GM20000 (cell line): ENCODE measurements at regions not wholly inside any gene's neighbourhood (a gene's known extent, or its start where the extent isn't known, plus 50 kb on each side); places are given as distances from the start of the nearest gene placed in this dataset.
A peak's percentile ranks its signal among the peaks of the same experiment; 100 is the strongest.

Experiments used
- DNase-seq: peaks from one replicate; pipeline ENCODE4 v3.0.0; 2012; ENCODE audit warnings: low spot score
- TF ChIP-seq, protein P1 (sequence below): IDR thresholded peaks from 2 replicates; pipeline ENCODE4 v1.5.1; 2012; ENCODE audit warnings: mild to moderate bottlenecking, control low read depth; ENCODE audit errors: extremely low read depth, missing control alignments

DNA sequence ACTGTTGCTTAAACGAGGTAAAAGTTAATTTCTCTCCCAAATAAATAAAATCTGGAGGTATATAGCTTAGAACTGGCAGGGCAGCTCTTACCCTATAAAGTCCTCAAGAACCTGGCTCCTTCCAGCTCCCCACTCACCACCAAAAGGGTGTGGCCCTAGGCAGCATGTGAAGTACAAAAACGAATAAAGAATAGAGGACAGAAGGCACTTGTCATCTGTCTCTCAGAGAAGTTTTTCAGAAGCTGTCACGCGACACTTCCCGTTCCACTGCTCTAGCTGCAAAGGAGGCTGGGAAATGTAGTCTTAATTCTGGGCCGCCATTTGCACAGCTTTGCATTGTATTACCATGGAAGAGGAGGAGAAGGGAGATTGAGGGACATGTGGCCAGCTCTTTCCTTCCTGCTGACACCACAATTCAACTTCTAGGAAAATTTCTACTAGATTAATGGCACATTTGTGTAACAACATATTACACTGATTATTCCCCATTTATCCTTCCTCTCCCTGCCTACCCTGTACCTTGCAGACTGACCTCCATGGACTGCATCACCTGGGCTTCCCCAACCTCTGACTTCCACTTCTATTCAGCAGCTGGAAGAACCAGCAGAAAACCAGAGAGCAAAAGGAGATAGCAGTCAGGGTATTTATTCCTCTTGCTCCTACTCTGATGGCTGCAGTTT is 62.2 kb downstream of the CCDC71L start:
- TF ChIP-seq, protein P1, sequence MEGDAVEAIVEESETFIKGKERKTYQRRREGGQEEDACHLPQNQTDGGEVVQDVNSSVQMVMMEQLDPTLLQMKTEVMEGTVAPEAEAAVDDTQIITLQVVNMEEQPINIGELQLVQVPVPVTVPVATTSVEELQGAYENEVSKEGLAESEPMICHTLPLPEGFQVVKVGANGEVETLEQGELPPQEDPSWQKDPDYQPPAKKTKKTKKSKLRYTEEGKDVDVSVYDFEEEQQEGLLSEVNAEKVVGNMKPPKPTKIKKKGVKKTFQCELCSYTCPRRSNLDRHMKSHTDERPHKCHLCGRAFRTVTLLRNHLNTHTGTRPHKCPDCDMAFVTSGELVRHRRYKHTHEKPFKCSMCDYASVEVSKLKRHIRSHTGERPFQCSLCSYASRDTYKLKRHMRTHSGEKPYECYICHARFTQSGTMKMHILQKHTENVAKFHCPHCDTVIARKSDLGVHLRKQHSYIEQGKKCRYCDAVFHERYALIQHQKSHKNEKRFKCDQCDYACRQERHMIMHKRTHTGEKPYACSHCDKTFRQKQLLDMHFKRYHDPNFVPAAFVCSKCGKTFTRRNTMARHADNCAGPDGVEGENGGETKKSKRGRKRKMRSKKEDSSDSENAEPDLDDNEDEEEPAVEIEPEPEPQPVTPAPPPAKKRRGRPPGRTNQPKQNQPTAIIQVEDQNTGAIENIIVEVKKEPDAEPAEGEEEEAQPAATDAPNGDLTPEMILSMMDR: no peak
- DNase-seq: peak; percentile 76

DNA sequence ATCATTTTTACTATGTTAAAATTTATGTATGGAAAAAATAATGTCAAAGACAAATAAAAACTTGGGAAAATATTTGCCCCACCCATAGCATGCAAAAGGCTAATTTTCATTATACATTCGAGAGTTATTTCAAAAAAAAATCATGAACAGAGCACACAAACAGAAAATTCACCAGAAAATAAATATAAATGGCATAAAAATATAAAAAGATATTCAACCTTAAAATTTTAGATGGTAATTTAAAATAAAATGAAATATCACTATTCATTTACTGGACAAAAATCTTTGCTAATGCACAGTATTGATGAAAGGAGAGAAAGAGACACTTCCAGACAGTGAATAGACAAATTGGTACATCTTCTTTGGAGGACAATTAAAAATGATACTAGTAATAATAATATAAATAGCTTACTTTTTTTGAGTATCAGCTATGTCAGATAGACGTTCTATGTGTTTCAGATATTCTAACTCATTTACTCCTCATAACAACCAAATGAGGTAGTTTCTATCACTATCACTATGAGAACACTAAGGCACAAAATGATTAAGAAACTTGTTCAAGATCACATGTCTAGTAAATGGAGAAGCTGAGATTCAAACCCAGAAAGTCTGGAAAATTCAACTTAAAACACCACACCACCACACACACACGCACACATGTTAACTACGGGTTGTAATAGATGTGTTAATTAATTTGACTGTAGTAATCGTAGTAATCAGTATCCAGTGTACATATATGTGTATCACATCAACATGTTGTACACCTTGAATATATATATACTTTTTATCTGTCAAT is 63.0 kb downstream of the CCDC71L start:
- TF ChIP-seq, protein P1: no peak
- DNase-seq: no peak

DNA sequence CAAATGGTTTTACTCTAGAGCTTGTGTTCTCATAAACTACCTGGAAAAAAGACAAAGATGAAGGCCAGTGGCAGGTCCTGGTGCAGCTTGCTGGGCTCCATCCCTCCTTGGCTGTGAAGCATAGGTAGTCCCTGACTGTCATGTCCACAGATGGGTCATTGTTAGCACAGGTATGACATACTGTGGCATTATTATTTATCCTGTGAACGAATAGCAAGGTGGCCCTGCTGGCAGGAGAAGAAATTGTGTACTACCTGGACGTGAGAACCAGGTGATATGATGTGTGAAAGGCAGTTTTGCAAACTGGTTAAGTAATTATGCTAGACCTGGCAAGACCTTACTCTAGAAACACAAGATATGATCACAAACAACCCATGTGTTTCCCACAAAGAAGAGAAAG is 63.9 kb downstream of the CCDC71L start:
- TF ChIP-seq, protein P1: no peak
- DNase-seq: no peak

DNA sequence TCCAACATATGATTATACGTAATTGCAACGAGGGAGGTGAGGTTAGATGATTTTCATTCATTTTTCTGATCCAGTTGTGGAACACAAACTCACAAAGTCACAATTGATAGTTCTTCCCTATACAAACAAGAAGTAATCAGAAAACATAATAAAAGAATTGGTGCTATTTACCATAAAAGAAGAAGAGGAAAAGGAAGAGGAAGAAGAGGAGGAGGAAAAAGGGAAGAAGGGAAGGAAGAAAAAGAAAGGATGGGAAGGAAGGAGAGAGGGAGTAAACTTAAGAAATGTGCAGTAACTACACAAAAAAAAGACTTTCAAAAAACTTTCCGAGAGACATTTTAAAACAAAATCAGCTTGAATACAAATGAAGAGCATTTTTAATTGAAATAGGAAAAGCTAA is 65.0 kb downstream of the CCDC71L start:
- DNase-seq: no peak
- TF ChIP-seq, protein P1: no peak

DNA sequence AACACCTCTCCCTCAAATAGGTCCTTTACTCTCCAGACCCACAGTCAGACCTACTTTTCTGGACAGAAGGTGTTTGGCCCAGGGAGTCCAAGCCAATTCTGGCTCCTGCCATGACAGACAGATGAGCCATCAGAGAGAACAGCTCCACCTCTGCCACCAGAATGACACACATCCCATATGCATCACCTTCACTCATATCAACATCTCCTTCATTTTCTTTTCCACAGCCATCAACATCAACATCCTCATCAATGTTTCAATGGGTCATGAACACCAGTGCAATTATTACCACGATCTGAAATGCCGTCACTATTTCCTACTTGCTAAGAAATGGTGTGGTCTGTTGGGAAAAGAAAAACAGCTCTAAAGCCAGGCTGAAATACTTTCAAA is 67.9 kb downstream of the CCDC71L start:
- TF ChIP-seq, protein P1: no peak

DNA sequence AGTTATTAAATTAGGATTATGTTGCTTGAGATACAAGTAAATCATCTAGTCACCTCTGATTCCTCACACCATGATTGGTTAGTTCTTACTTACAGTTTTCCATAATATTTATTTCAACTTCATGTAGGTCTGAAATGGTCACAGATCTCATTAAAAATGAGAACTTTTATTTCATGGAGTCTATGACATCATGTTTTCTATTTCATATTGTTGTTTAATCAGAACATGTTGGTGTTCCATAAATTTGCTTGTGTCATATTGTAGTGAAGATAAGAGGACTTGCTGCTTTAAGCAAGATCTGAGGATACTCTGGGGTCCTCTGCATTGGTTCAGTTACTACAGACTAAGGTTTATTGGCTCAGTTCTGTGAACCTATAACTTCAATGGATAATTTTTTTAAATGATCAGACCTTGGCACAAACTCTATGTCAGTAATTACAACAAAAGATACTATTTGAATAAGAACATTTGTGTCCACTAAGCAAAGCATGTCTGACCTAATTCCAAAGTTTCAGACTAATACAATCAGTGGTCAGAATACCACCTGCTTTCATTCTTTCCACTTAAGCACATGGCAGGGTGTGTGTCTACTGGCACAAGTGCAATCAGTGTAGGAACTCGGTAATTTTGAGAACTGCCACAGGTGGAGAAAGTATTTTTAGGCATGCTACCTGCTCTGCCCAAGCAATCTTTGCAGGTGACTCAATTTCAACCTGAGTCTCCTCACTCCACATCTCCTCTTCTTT is 68.5 kb downstream of the CCDC71L start:
- no peak for DNase-seq
- TF ChIP-seq, protein P1: no peak

More for the DNA sequence above, 67.9 kb downstream of the CCDC71L start:
- no peak for DNase-seq

DNA sequence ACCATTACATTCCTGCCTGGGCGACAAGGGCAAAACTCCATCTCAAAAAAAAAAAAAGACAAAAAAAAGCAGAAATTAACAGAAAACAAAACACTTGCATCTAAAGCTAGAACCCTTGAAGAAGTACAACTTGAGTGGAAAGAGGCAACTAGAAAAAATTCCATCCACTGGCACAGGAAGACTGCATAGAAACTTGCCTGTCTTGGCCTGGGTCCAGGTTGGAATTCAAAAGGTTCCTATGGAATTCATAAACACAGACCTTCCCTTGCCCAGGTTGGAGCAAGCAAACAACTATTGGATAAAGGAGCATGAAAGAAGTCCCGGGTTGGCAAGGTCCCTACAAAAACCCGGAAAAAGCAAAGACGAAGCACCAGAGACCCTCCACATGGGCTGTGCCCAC is 69.8 kb downstream of the CCDC71L start:
- no peak for DNase-seq
- TF ChIP-seq, protein P1: no peak
